ENCODE measurements at regions not wholly inside any gene's neighbourhood (a gene's known extent, or its start where the extent isn't known, plus 50 kb on each side); places are given as distances from the start of the nearest gene placed in this dataset.

- Histone ChIP-seq H2BK20ac (ENCODE audit: low read length) (no peak overlapping the region), H2AK5ac (ENCODE audit: low read depth, low read length) (no peak overlapping the region), H4K5ac (ENCODE audit: insufficient read length, low read depth, low read length) (no peak overlapping the region), H4K8ac (ENCODE audit: extremely low read depth, insufficient read depth, low read length) (no peak overlapping the region), H3K79me1 (ENCODE audit: low read depth, low read length) (no peaks in the 10 kb centered on the region), H3K56ac (replicated peaks; ENCODE audit: insufficient read length, low read depth, low read length) (no peak overlapping the region), H3K23me2 (ENCODE audit: low read depth, low read length) (no peaks in the 10 kb centered on the region), H3K23ac (ENCODE audit: insufficient read length) (no peak overlapping the region), H2BK15ac (ENCODE audit: low read length) (no peak overlapping the region), H3K9ac (replicated peaks in 1 of 4; ENCODE audit: extremely low read depth in 1 of 4, low read depth in 3 of 4, low read length in 3 of 4) (no peak overlapping the region), H3K18ac (ENCODE audit: extremely low read depth, low read length) (no peak overlapping the region), H3K4ac (replicated peaks; ENCODE audit: insufficient read length, low read depth, low read length) (no peak overlapping the region), H2BK5ac (ENCODE audit: low read depth, low read length) (no peak overlapping the region), H3K27ac (ENCODE audit: low read depth, low read length) (no peak overlapping the region), H3K14ac (ENCODE audit: insufficient read length) (no peak overlapping the region), H4K20me1 (replicated peaks in 1 of 2; ENCODE audit: control insufficient read depth in 1 of 2, insufficient read depth in 2 of 2, low read length in 2 of 2) (no peaks in the 10 kb centered on the region), H3K79me2 (ENCODE audit: control insufficient read depth in 1 of 2, insufficient read depth in 2 of 2, low read length in 2 of 2) (no peaks in the 10 kb centered on the region), H3K27me3 (replicated peaks in 1 of 4; ENCODE audit: control insufficient read depth in 3 of 4, extremely low read depth in 1 of 4, insufficient read depth in 3 of 4, low read length in 3 of 4) (no peaks in the 10 kb centered on the region), H4K91ac (replicated peaks; ENCODE audit: insufficient read length, low read length) (no peak overlapping the region), H3K4me1 (replicated peaks in 1 of 4; ENCODE audit: control insufficient read depth in 3 of 4, insufficient read depth in 4 of 4, low read length in 3 of 4) (no peaks in the 10 kb centered on the region), H3K4me2 (ENCODE audit: insufficient read depth in 1 of 2, low read depth in 2 of 2, low read length in 2 of 2) (no peak overlapping the region), H2BK12ac (ENCODE audit: low read depth, low read length) (no peak overlapping the region), H3K9me3 (ENCODE audit: insufficient read depth in 2 of 2, low read depth in 1 of 2, low read length in 1 of 2) (no peaks in the 10 kb centered on the region), H2BK120ac (replicated peaks; ENCODE audit: low read depth, low read length) (no peak overlapping the region), H3K36me3 (ENCODE audit: control insufficient read depth in 2 of 4, insufficient read depth in 4 of 4, low read length in 3 of 4) (no peaks in the 10 kb centered on the region), H3K4me3 (ENCODE audit: extremely low read depth in 1 of 4, insufficient read depth in 2 of 4, low read depth in 3 of 4, low read length in 4 of 4) (no peak overlapping the region), H2AFZ (ENCODE audit: low read length) (no peak overlapping the region)
- WGBS, 2 experiments (ENCODE audit: extremely low coverage in 1 of 2, insufficient coverage in 1 of 2, insufficient read length in 1 of 2, insufficient replicate concordance in 2 of 2, low coverage in 1 of 2, low lambda C conversion rate in 2 of 2, missing lambda C conversion rate in 1 of 2), result 98% methylated on average over 4 of the region's 4 CpGs; no CpG with 5 or more reads in 1 of the 2 experiments
- FAIRE-seq (no peak), DNase-seq (ENCODE audit: low read depth in 1 of 2, low spot score in 2 of 2) (no peak)
- ChIA-PET CTCF (ENCODE audit: partially characterized antibody) (no interaction called here), POLR2A (ENCODE audit: partially characterized antibody) (no interaction called here)
- TF ChIP-seq SP2 (IDR thresholded peaks at IDR 0.05; ENCODE audit: low read length) (no peak), RFX5 (IDR thresholded peaks at IDR 0.05; ENCODE audit: borderline replicate concordance, low read depth, low read length) (no peak), ZNF274 (IDR thresholded peaks at IDR 0.05; ENCODE audit: borderline replicate concordance, extremely low read depth, low read length) (no peak), NANOG (IDR thresholded peaks at IDR 0.05; ENCODE audit: insufficient read depth, low read depth, low read length, poor library complexity, severe bottlenecking) (no peak), SIRT6 (IDR thresholded peaks at IDR 0.05; ENCODE audit: low read length) (no peak), RBBP5 (IDR thresholded peaks at IDR 0.05; ENCODE audit: borderline replicate concordance, low read depth, low read length) (no peak), RXRA (IDR thresholded peaks at IDR 0.05; ENCODE audit: insufficient read depth, low read depth, low read length) (no peak), EZH2 (IDR thresholded peaks at IDR 0.05; ENCODE audit: low read depth, low read length, severe bottlenecking) (no peak), CHD2 (IDR thresholded peaks at IDR 0.05; ENCODE audit: low read length) (no peak), RAD21 (IDR thresholded peaks at IDR 0.05 in 1 of 2, conservative IDR thresholded peaks at IDR 0.05 in 1 of 2; ENCODE audit: low read depth in 2 of 2, low read length in 2 of 2) (no peak), BCL11A (IDR thresholded peaks at IDR 0.05; ENCODE audit: low read depth in 2 of 2, low read length in 2 of 2) (no peak), SRF (IDR thresholded peaks at IDR 0.05; ENCODE audit: low read depth, low read length) (no peak), PHF8 (conservative IDR thresholded peaks at IDR 0.05; ENCODE audit: low read depth, low read length) (no peak), FOSL1 (IDR thresholded peaks at IDR 0.05; ENCODE audit: insufficient read depth, low read depth, low read length) (no peak), SP1 (IDR thresholded peaks at IDR 0.05; ENCODE audit: low read depth, low read length) (no peak), CHD1 (IDR thresholded peaks at IDR 0.05; ENCODE audit: low read depth, low read length) (no peak)
Measured at GRCh38 chr3:20401253-20401652, 215.2 kb upstream of the SGO1 start.
